ENCODE measurements at regions not wholly inside any gene's neighbourhood (a gene's known extent, or its start where the extent isn't known, plus 50 kb on each side); places are given as distances from the start of the nearest gene placed in this dataset.

GRCh38 chr11:62073061-62073460 lies 50.8 kb upstream of the INCENP start:
- DNase-seq (ENCODE audit: low spot score): no peak

- DNase-seq (ENCODE audit: low spot score): peak; percentile 41
Measured at GRCh38 chr11:62071408-62071807, 52.4 kb upstream of the INCENP start.

GRCh38 chr11:62069986-62070919 lies 53.6 kb upstream of the INCENP start:
- DNase-seq (ENCODE audit: low spot score): no peak

GRCh38 chr11:62069374-62069773 lies 54.4 kb upstream of the INCENP start:
- DNase-seq (ENCODE audit: low spot score): no peak

GRCh38 chr11:62068730-62069129 lies 55.1 kb upstream of the INCENP start:
- no peak for DNase-seq (ENCODE audit: low spot score)

- DNase-seq (ENCODE audit: low spot score): no peak
Measured at GRCh38 chr11:62067741-62068140, 56.1 kb upstream of the INCENP start.

GRCh38 chr11:62064221-62064620 lies 59.6 kb upstream of the INCENP start:
- DNase-seq (ENCODE audit: low spot score): no peak

GRCh38 chr11:62062223-62062861 lies 61.5 kb upstream of the INCENP start:
- DNase-seq (ENCODE audit: low spot score): no peak

- no peak for DNase-seq (ENCODE audit: low spot score)
Measured at GRCh38 chr11:62061356-62062222, 62.2 kb upstream of the INCENP start.

- no peak for DNase-seq (ENCODE audit: low spot score)
Measured at GRCh38 chr11:62057069-62057468, 66.7 kb upstream of the INCENP start.

- DNase-seq (ENCODE audit: low spot score): no peak
Measured at GRCh38 chr11:62055970-62056369, 67.8 kb upstream of the INCENP start.

GRCh38 chr11:62054484-62055121 lies 69.2 kb upstream of the INCENP start:
- DNase-seq (ENCODE audit: low spot score): peak; percentile 46

GRCh38 chr11:62054081-62054480 lies 69.7 kb upstream of the INCENP start:
- no peak for DNase-seq (ENCODE audit: low spot score)

GRCh38 chr11:62050716-62051115 lies 73.1 kb upstream of the INCENP start:
- no peak for DNase-seq (ENCODE audit: low spot score)

- peak; percentile 28 for DNase-seq (ENCODE audit: low spot score)
Measured at GRCh38 chr11:62048100-62048499, 75.7 kb upstream of the INCENP start.

- no peak for DNase-seq (ENCODE audit: low spot score)
Measured at GRCh38 chr11:62046568-62047100, 77.2 kb upstream of the INCENP start.

GRCh38 chr11:62044639-62045121 lies 77.2 kb upstream of the FTH1 start:
- no peak for DNase-seq (ENCODE audit: low spot score)

GRCh38 chr11:62035293-62035692 lies 67.9 kb upstream of the FTH1 start:
- no peak for DNase-seq (ENCODE audit: low spot score)

GRCh38 chr11:62034036-62034338 lies 66.6 kb upstream of the FTH1 start:
- DNase-seq (ENCODE audit: low spot score): no peak

- peak; percentile 92 for DNase-seq (ENCODE audit: low spot score)
Measured at GRCh38 chr11:62033191-62034035, 66.0 kb upstream of the FTH1 start.

Measured in kidney tubule cell (primary cell).